SK-N-MC (cell line): ENCODE measurements at regions not wholly inside any gene's neighbourhood (a gene's known extent, or its start where the extent isn't known, plus 50 kb on each side); places are given as distances from the start of the nearest gene placed in this dataset.

Source experiments
- EZH2 ChIP-seq: fragments of 200-600 bp; sonication (generic); IDR thresholded peaks from one replicate; pipeline ENCODE4 v1.6.1; 2017; ENCODE audit warnings: antibody characterized with exemption
- FOXP2 ChIP-seq: optimal IDR thresholded peaks from 2 replicates; pipeline ENCODE3; 2011; ENCODE audit warnings: mild to moderate bottlenecking, moderate library complexity; ENCODE audit not compliant: insufficient read depth; ENCODE audit errors: extremely low read length, control extremely low read depth
- POLR2AphosphoS5 ChIP-seq: IDR thresholded peaks from 2 replicates; pipeline ENCODE4 v1.6.1; 2012; ENCODE audit warnings: mild to moderate bottlenecking, low read depth, low read length, borderline replicate concordance

- no peak for TF ChIP-seq EZH2
- TF ChIP-seq POLR2AphosphoS5 = no peak
- TF ChIP-seq FOXP2 = no peak
Measured at GRCh38 chr1:234967121-234967520, 161.5 kb downstream of the TOMM20 start.
